ENCODE measurements at regions not wholly inside any gene's neighbourhood (a gene's known extent, or its start where the extent isn't known, plus 50 kb on each side); places are given as distances from the start of the nearest gene placed in this dataset.

DNA sequence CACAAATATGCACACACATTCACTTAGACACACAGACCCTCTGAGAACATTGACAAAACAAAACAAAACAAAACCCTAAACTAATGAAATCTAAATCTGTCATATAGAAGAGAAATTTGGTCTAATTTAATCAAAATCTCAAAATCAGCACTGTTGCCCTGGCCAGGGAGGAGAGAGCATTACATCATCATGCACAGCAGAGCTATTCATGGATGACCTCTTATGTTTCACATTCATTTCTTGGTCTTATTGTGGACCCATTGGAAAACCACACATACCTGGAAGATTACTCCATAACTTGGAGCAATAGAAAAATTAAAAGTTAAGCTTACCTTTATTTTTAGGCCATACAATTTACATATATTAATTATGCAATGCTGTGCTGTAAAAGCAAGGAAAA lies 1223.6 kb upstream of the GJE1 start:
- TF ChIP-seq, protein P1, sequence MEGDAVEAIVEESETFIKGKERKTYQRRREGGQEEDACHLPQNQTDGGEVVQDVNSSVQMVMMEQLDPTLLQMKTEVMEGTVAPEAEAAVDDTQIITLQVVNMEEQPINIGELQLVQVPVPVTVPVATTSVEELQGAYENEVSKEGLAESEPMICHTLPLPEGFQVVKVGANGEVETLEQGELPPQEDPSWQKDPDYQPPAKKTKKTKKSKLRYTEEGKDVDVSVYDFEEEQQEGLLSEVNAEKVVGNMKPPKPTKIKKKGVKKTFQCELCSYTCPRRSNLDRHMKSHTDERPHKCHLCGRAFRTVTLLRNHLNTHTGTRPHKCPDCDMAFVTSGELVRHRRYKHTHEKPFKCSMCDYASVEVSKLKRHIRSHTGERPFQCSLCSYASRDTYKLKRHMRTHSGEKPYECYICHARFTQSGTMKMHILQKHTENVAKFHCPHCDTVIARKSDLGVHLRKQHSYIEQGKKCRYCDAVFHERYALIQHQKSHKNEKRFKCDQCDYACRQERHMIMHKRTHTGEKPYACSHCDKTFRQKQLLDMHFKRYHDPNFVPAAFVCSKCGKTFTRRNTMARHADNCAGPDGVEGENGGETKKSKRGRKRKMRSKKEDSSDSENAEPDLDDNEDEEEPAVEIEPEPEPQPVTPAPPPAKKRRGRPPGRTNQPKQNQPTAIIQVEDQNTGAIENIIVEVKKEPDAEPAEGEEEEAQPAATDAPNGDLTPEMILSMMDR (IDR thresholded peaks at IDR 0.05) = no peak
- TF ChIP-seq POLR2A (IDR thresholded peaks at IDR 0.05) = no peak
